ENCODE measurements at regions not wholly inside any gene's neighbourhood (a gene's known extent, or its start where the extent isn't known, plus 50 kb on each side); places are given as distances from the start of the nearest gene placed in this dataset.

DNA sequence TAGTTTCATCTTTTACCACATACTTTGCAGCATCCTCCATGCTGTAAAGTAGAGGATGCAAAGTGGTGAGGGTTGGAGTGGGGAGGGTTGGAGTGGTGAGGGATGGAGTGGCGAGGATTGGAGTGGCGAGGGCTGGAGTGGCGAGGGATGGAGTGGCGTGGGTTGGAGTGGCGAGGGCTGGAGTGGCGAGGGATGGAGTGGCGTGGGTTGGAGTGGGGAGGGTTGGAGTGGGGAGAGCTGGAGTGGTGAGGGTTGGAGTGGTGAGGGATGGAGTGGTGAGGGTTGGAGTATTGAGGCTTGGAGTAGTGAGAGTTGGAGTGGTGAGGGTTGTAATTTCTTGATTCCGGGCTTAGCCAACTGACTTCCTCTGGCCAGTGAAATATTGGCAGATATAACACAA lies 618.3 kb downstream of the MRPL39 start:
- H3K9me3 Mint-ChIP-seq, result peaks cover 49% of the 10 kb centered on the region
- H3K4me3 Mint-ChIP-seq, result no peak overlapping the region
- TF ChIP-seq, protein P1, sequence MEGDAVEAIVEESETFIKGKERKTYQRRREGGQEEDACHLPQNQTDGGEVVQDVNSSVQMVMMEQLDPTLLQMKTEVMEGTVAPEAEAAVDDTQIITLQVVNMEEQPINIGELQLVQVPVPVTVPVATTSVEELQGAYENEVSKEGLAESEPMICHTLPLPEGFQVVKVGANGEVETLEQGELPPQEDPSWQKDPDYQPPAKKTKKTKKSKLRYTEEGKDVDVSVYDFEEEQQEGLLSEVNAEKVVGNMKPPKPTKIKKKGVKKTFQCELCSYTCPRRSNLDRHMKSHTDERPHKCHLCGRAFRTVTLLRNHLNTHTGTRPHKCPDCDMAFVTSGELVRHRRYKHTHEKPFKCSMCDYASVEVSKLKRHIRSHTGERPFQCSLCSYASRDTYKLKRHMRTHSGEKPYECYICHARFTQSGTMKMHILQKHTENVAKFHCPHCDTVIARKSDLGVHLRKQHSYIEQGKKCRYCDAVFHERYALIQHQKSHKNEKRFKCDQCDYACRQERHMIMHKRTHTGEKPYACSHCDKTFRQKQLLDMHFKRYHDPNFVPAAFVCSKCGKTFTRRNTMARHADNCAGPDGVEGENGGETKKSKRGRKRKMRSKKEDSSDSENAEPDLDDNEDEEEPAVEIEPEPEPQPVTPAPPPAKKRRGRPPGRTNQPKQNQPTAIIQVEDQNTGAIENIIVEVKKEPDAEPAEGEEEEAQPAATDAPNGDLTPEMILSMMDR (IDR thresholded peaks at IDR 0.05; ENCODE audit: unreplicated experiment), result no peak
- no peaks in the 10 kb centered on the region for H3K4me1 Mint-ChIP-seq
- no peak for DNase-seq (ENCODE audit: low spot score in 2 of 2, unreplicated experiment in 2 of 2)
- H3K27ac Mint-ChIP-seq, result no peak overlapping the region
- H3K27me3 Mint-ChIP-seq (ENCODE audit: low read depth), result no peaks in the 10 kb centered on the region
- peaks cover 1% of the 10 kb centered on the region for H3K36me3 Mint-ChIP-seq

DNA sequence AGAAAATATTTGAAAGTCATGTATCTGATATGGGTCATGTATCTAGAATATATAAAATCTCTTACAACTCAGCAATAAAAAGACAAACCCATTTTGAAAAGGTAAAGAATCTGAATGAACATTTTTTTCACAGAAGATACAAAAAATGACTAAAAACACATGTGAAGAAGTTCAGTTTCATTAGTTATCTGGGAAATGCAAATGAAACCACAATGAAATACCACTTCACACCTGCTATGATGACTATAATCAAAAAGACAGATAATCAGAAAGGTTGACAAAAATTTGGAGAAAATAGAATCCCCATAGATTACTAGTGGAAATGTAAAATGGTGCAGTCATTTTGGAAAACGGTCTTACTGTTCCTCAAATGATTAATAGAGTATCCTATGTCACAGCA lies 631.0 kb downstream of the MRPL39 start:
- Mint-ChIP-seq H3K9me3 (peaks cover 53% of the 10 kb centered on the region), H3K4me1 (no peaks in the 10 kb centered on the region), H3K27me3 (ENCODE audit: low read depth) (no peaks in the 10 kb centered on the region), H3K4me3 (no peak overlapping the region), H3K36me3 (no peaks in the 10 kb centered on the region), H3K27ac (no peak overlapping the region)
- TF ChIP-seq, protein P1 (IDR thresholded peaks at IDR 0.05; ENCODE audit: unreplicated experiment), result no peak
- DNase-seq (ENCODE audit: low spot score in 2 of 2, unreplicated experiment in 2 of 2), result no peak

DNA sequence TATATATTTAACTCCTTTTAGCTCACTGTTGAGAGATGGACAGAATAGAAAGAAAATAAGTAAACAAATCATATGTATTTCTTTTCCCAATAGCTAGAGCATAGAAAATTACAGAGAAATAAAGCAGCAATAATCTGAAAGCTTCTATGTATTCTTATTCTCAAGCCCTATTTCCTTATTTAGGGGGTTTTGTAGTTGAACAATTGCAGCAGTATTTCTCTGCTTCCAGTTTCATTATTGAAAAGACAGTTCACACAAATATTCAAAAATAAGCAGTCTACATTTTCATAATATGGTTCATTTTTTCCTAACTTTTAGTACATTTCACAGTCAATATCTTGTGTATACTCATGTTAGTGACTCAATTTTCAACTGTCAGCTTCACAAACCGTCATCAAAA lies 638.2 kb downstream of the MRPL39 start:
- no peak overlapping the region for H3K27ac Mint-ChIP-seq
- no peaks in the 10 kb centered on the region for H3K27me3 Mint-ChIP-seq (ENCODE audit: low read depth)
- H3K9me3 Mint-ChIP-seq, result peaks cover 46% of the 10 kb centered on the region
- TF ChIP-seq, protein P1 (IDR thresholded peaks at IDR 0.05; ENCODE audit: unreplicated experiment), result no peak
- no peaks in the 10 kb centered on the region for H3K4me1 Mint-ChIP-seq
- no peak overlapping the region for H3K4me3 Mint-ChIP-seq
- no peaks in the 10 kb centered on the region for H3K36me3 Mint-ChIP-seq
- DNase-seq (ENCODE audit: low spot score in 2 of 2, unreplicated experiment in 2 of 2), result no peak

DNA sequence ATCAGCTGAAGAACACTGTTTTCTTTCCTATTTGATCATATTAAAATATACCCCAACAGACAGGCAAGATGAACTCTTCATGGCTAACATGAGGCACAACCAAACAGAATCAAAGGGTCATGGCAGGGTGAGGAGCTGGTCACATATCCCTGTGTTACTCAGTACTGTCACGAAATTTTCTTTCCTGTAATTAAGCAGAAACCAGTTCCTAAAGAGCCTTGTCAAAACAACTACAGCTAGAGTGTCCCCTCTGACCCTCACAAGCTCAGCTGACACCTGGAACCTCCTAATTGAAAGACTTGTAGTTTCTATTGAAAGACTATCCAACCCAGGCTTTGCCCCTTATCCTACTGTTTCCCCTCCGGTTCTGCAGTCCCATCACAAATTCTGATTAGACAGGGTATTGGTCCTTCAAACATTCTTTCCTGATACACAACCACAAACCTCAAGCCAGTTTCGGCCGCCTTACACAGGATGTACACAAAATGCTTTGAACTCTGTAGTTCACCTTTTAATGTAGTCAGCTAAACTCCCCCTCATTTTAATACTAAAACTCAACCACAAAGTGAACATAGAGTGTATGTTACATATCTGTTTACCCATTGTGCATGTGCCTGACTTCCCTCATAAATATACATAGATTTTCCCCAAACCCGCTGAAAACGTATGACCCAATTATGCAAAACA lies 651.9 kb downstream of the MRPL39 start:
- DNase-seq (ENCODE audit: low spot score in 2 of 2, unreplicated experiment in 2 of 2), result no peak
- Mint-ChIP-seq H3K27ac (no peak overlapping the region), H3K4me1 (no peaks in the 10 kb centered on the region), H3K27me3 (ENCODE audit: low read depth) (no peaks in the 10 kb centered on the region), H3K4me3 (no peak overlapping the region), H3K9me3 (peaks cover 23% of the 10 kb centered on the region), H3K36me3 (no peaks in the 10 kb centered on the region)
- TF ChIP-seq, protein P1 (IDR thresholded peaks at IDR 0.05; ENCODE audit: unreplicated experiment), result no peak

DNA sequence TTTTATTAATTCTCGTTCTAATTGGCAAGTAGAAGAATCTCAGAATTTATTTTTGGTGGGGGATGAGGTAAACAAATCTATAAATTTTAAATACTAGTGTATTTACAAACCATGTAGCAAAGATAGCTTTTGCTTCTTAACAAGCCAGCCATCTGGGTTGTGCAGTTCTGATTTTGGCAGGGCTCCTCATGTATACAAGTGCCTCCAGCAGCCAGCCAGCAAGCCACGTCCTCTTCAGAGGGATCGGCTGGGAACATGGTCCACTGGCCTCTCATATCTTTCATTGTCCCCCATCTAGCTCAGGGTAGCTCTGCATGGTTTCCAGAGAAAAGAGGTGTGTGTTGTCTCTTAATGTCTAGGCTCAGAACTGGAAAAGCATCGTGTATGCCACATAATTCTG lies 659.1 kb downstream of the MRPL39 start:
- Mint-ChIP-seq H3K4me1 (no peaks in the 10 kb centered on the region), H3K27ac (no peak overlapping the region), H3K27me3 (ENCODE audit: low read depth) (no peaks in the 10 kb centered on the region), H3K9me3 (peaks cover 19% of the 10 kb centered on the region), H3K4me3 (no peak overlapping the region), H3K36me3 (no peaks in the 10 kb centered on the region)
- DNase-seq (ENCODE audit: low spot score in 2 of 2, unreplicated experiment in 2 of 2), result no peak
- TF ChIP-seq, protein P1 (IDR thresholded peaks at IDR 0.05; ENCODE audit: unreplicated experiment), result no peak

DNA sequence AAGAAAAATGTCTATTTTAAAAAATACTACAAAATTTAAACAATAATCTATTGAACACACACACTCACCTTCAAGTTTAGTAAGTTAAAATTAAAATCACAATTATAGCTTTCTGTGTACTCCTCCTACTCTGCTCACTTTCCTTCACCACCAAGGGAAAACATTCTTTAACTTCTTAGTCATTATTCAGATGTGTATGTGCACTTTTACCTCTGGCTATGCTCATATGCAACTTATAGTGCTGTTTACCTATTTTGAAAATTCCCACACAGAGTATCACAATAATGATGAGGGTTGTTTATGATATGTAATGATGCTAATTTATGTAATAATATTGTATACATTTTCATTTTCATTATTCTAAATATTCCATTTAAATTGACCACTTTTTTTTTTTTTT lies 661.4 kb downstream of the MRPL39 start:
- TF ChIP-seq, protein P1 (IDR thresholded peaks at IDR 0.05; ENCODE audit: unreplicated experiment), result no peak
- Mint-ChIP-seq H3K4me1 (no peaks in the 10 kb centered on the region), H3K4me3 (no peak overlapping the region), H3K27ac (no peak overlapping the region), H3K9me3 (peaks cover 27% of the 10 kb centered on the region), H3K27me3 (ENCODE audit: low read depth) (no peaks in the 10 kb centered on the region), H3K36me3 (no peaks in the 10 kb centered on the region)
- no peak for DNase-seq (ENCODE audit: low spot score in 2 of 2, unreplicated experiment in 2 of 2)

Measured in mesothelial cell of epicardium (in vitro differentiated cells).